ENCODE measurements at regions not wholly inside any gene's neighbourhood (a gene's known extent, or its start where the extent isn't known, plus 50 kb on each side); places are given as distances from the start of the nearest gene placed in this dataset.
"Not testable (repeated sequence)": the region's sequence is repeated elsewhere in the genome, so short reads cannot be mapped to it uniquely, and the experiment has no call there.

DNA sequence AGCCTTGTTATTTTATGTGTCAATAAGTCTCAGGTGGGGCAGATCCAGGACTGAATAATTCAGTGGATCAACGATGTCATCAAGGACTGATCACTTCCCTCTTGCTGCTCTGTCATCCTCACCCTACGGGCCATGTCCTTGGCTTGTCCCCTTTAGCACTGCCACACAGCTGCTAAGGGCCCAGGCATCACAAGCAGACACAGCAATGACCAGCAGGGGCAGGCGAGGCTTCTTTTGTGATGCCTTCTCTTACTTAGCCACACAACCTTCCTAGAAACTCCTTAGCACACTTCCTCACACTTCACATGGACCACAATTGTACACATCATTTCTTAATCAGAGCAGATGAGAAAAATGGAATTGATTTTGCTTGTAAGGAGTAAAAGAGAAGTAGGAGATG, 356.3 kb upstream of the SOX9 start:
- 42% methylated on average over 3 of the region's 3 CpGs for WGBS
- Histone ChIP-seq H3K36me3 (ENCODE audit: control insufficient read depth in 2 of 2, insufficient read depth in 2 of 2, low read length in 1 of 2) (no peaks in the 10 kb centered on the region), H3K9me3 (ENCODE audit: control insufficient read depth in 2 of 2, insufficient read depth in 1 of 2, low read length in 1 of 2) (no peaks in the 10 kb centered on the region), H3K27me3 (ENCODE audit: control insufficient read depth in 2 of 2, insufficient read depth in 1 of 2, low read length in 1 of 2) (no peaks in the 10 kb centered on the region), H3K4me3 (ENCODE audit: low read length in 2 of 2) (no peak overlapping the region), H3K4me1 (ENCODE audit: control insufficient read depth in 2 of 2, insufficient read depth in 2 of 2, low read length in 2 of 2) (no peaks in the 10 kb centered on the region), H3K27ac (ENCODE audit: low read depth in 1 of 2, low read length in 1 of 2) (no peak overlapping the region)
- DNase-seq (ENCODE audit: low read depth in 6 of 9, low spot score in 9 of 9), result no peak

GRCh38 chr17:71765437-71765836, 355.4 kb upstream of the SOX9 start:
- Histone ChIP-seq H3K27me3 (ENCODE audit: control insufficient read depth in 2 of 2, insufficient read depth in 1 of 2, low read length in 1 of 2) (no peaks in the 10 kb centered on the region), H3K36me3 (ENCODE audit: control insufficient read depth in 2 of 2, insufficient read depth in 2 of 2, low read length in 1 of 2) (no peaks in the 10 kb centered on the region), H3K4me3 (ENCODE audit: low read length in 2 of 2) (no peak overlapping the region), H3K27ac (ENCODE audit: low read depth in 1 of 2, low read length in 1 of 2) (no peak overlapping the region), H3K9me3 (ENCODE audit: control insufficient read depth in 2 of 2, insufficient read depth in 1 of 2, low read length in 1 of 2) (no peaks in the 10 kb centered on the region), H3K4me1 (ENCODE audit: control insufficient read depth in 2 of 2, insufficient read depth in 2 of 2, low read length in 2 of 2) (no peaks in the 10 kb centered on the region)
- WGBS, result 73% methylated on average over 2 of the region's 2 CpGs
- no peak for DNase-seq (ENCODE audit: low read depth in 6 of 9, low spot score in 9 of 9)

DNA sequence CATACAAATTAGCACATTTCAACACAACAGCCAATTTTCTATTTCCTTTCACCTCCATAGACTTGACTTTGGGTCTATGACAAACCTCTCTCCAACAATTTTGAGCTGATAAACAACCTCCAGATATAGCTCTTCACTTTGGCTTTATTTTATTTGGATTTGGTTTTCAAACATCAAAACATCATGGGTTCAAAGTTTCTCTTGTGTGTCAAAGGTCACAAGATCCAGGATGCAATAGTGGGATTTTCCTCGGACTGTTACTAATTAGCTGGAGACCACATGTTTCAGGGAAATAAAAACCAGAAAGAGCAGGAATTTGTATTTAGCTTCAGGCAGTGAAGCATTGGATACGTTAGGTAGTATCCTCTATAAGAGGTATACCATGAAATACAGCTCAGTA, 351.0 kb upstream of the SOX9 start:
- H3K4me1 ChIP-seq (ENCODE audit: control insufficient read depth in 2 of 2, insufficient read depth in 2 of 2, low read length in 2 of 2), result no peaks in the 10 kb centered on the region
- no peaks in the 10 kb centered on the region for H3K36me3 ChIP-seq (ENCODE audit: control insufficient read depth in 2 of 2, insufficient read depth in 2 of 2, low read length in 1 of 2)
- 87% methylated on average over 2 of the region's 2 CpGs for WGBS
- H3K4me3 ChIP-seq (ENCODE audit: low read length in 2 of 2), result no peak overlapping the region
- no peaks in the 10 kb centered on the region for H3K9me3 ChIP-seq (ENCODE audit: control insufficient read depth in 2 of 2, insufficient read depth in 1 of 2, low read length in 1 of 2)
- H3K27me3 ChIP-seq (ENCODE audit: control insufficient read depth in 2 of 2, insufficient read depth in 1 of 2, low read length in 1 of 2), result no peaks in the 10 kb centered on the region
- no peak for DNase-seq (ENCODE audit: low read depth in 6 of 9, low spot score in 9 of 9)
- no peak overlapping the region for H3K27ac ChIP-seq (ENCODE audit: low read depth in 1 of 2, low read length in 1 of 2)

- 94% methylated on average over 6 of the region's 6 CpGs for WGBS
- Histone ChIP-seq H3K27me3 (ENCODE audit: control insufficient read depth in 2 of 2, insufficient read depth in 1 of 2, low read length in 1 of 2) (no peaks in the 10 kb centered on the region), H3K36me3 (ENCODE audit: control insufficient read depth in 2 of 2, insufficient read depth in 2 of 2, low read length in 1 of 2) (no peaks in the 10 kb centered on the region), H3K27ac (ENCODE audit: low read depth in 1 of 2, low read length in 1 of 2) (no peak overlapping the region), H3K4me1 (ENCODE audit: control insufficient read depth in 2 of 2, insufficient read depth in 2 of 2, low read length in 2 of 2) (no peaks in the 10 kb centered on the region), H3K4me3 (ENCODE audit: low read length in 2 of 2) (no peak overlapping the region), H3K9me3 (ENCODE audit: control insufficient read depth in 2 of 2, insufficient read depth in 1 of 2, low read length in 1 of 2) (no peaks in the 10 kb centered on the region)
- DNase-seq (ENCODE audit: low read depth in 6 of 9, low spot score in 9 of 9), result no peak
Measured at GRCh38 chr17:71777048-71777640, 343.7 kb upstream of the SOX9 start.

GRCh38 chr17:71779482-71779881, 341.3 kb upstream of the SOX9 start:
- Histone ChIP-seq H3K4me1 (ENCODE audit: control insufficient read depth in 2 of 2, insufficient read depth in 2 of 2, low read length in 2 of 2) (no peaks in the 10 kb centered on the region), H3K36me3 (ENCODE audit: control insufficient read depth in 2 of 2, insufficient read depth in 2 of 2, low read length in 1 of 2) (no peaks in the 10 kb centered on the region), H3K9me3 (ENCODE audit: control insufficient read depth in 2 of 2, insufficient read depth in 1 of 2, low read length in 1 of 2) (no peaks in the 10 kb centered on the region), H3K4me3 (ENCODE audit: low read length in 2 of 2) (no peak overlapping the region), H3K27ac (ENCODE audit: low read depth in 1 of 2, low read length in 1 of 2) (no peak overlapping the region), H3K27me3 (ENCODE audit: control insufficient read depth in 2 of 2, insufficient read depth in 1 of 2, low read length in 1 of 2) (no peaks in the 10 kb centered on the region)
- no peak for DNase-seq (ENCODE audit: low read depth in 6 of 9, low spot score in 9 of 9)
- 89% methylated on average over 3 of the region's 3 CpGs for WGBS

DNA sequence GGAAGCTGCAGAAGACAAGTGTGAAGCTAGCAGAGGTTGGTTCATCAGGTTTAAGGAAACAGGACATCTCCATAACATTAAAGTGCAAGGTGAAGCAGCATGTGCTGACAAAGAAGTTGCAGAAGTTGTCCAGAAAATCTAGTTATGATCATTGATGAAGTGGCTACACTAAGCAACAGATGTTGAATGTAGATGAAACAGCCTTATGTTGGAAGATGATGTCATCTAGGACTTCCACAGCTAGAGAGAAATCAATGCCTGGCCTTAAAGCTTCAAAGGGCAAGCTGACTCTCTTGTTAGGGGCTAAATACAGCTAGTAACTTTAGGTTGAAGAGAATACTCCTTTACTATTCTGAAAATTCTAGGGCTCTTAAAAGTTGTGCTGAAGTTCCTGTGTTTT, 340.2 kb upstream of the SOX9 start:
- Histone ChIP-seq H3K27me3 (ENCODE audit: control insufficient read depth in 2 of 2, insufficient read depth in 1 of 2, low read length in 1 of 2) (no peaks in the 10 kb centered on the region), H3K4me3 (ENCODE audit: low read length in 2 of 2) (no peak overlapping the region), H3K4me1 (ENCODE audit: control insufficient read depth in 2 of 2, insufficient read depth in 2 of 2, low read length in 2 of 2) (no peaks in the 10 kb centered on the region), H3K36me3 (ENCODE audit: control insufficient read depth in 2 of 2, insufficient read depth in 2 of 2, low read length in 1 of 2) (no peaks in the 10 kb centered on the region), H3K9me3 (ENCODE audit: control insufficient read depth in 2 of 2, insufficient read depth in 1 of 2, low read length in 1 of 2) (no peaks in the 10 kb centered on the region), H3K27ac (ENCODE audit: low read depth in 1 of 2, low read length in 1 of 2) (no peak overlapping the region)
- no peak for DNase-seq (ENCODE audit: low read depth in 6 of 9, low spot score in 9 of 9)

DNA sequence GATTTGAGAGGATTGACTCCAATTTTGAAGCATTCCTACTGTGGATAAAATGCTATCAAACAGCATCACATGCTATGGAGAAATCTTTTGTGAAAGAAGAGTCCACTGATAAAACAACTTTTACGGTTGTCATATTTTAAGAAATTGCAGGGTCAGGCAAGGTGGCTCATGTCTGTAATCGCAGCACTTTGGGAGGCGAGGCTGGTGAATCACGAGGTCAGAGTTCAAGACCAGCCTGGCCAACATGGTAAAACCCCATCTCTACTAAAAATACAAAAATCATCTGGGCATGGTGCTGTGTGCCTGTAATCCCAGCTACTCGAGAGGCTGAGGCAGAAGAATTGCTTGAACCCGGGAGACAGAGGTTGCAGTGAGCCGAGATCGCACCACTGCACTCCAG, 338.8 kb upstream of the SOX9 start:
- H3K9me3 ChIP-seq (ENCODE audit: control insufficient read depth in 2 of 2, insufficient read depth in 1 of 2, low read length in 1 of 2); DNase-seq (ENCODE audit: low read depth in 6 of 9, low spot score in 9 of 9): not testable (repeated sequence)

DNA sequence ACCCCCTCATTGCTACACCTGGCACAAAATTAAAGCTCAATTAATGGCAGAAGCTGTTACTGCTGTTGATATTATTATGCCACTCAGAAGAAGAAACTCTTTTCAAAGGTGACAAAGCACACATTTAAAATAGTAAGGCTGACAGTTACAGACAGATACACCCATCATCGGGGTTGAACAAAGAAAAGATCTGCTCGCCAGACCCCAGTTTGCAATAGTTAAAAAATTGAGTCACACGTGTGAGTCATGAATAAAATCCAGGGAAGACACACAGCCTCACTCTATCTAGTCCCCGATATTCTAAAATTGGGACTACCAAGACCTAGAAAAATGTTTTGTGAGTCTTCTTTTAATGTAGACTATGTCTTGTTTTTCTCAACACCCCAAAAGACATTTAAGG, 330.0 kb upstream of the SOX9 start:
- Histone ChIP-seq H3K36me3 (ENCODE audit: control insufficient read depth in 2 of 2, insufficient read depth in 2 of 2, low read length in 1 of 2) (no peaks in the 10 kb centered on the region), H3K27me3 (ENCODE audit: control insufficient read depth in 2 of 2, insufficient read depth in 1 of 2, low read length in 1 of 2) (no peaks in the 10 kb centered on the region), H3K4me1 (ENCODE audit: control insufficient read depth in 2 of 2, insufficient read depth in 2 of 2, low read length in 2 of 2) (no peaks in the 10 kb centered on the region), H3K27ac (ENCODE audit: low read depth in 1 of 2, low read length in 1 of 2) (no peak overlapping the region), H3K4me3 (ENCODE audit: low read length in 2 of 2) (no peak overlapping the region), H3K9me3 (ENCODE audit: control insufficient read depth in 2 of 2, insufficient read depth in 1 of 2, low read length in 1 of 2) (no peaks in the 10 kb centered on the region)
- WGBS, result 90% methylated on average over 4 of the region's 4 CpGs
- no peak for DNase-seq (ENCODE audit: low read depth in 6 of 9, low spot score in 9 of 9)

More for the DNA sequence above, 338.8 kb upstream of the SOX9 start:
- H3K27ac ChIP-seq (ENCODE audit: low read depth in 1 of 2, low read length in 1 of 2); H3K36me3 ChIP-seq (ENCODE audit: control insufficient read depth in 2 of 2, insufficient read depth in 2 of 2, low read length in 1 of 2); H3K4me3 ChIP-seq (ENCODE audit: low read length in 2 of 2); H3K27me3 ChIP-seq (ENCODE audit: control insufficient read depth in 2 of 2, insufficient read depth in 1 of 2, low read length in 1 of 2); H3K4me1 ChIP-seq (ENCODE audit: control insufficient read depth in 2 of 2, insufficient read depth in 2 of 2, low read length in 2 of 2): not testable (repeated sequence)
- WGBS, result 93% methylated on average over 8 of the region's 8 CpGs

- no peak for DNase-seq (ENCODE audit: low read depth in 6 of 9, low spot score in 9 of 9)
- Histone ChIP-seq H3K9me3 (ENCODE audit: control insufficient read depth in 2 of 2, insufficient read depth in 1 of 2, low read length in 1 of 2) (no peaks in the 10 kb centered on the region), H3K27me3 (ENCODE audit: control insufficient read depth in 2 of 2, insufficient read depth in 1 of 2, low read length in 1 of 2) (no peaks in the 10 kb centered on the region), H3K36me3 (ENCODE audit: control insufficient read depth in 2 of 2, insufficient read depth in 2 of 2, low read length in 1 of 2) (no peaks in the 10 kb centered on the region), H3K4me1 (ENCODE audit: control insufficient read depth in 2 of 2, insufficient read depth in 2 of 2, low read length in 2 of 2) (no peaks in the 10 kb centered on the region), H3K4me3 (ENCODE audit: low read length in 2 of 2) (no peak overlapping the region), H3K27ac (ENCODE audit: low read depth in 1 of 2, low read length in 1 of 2) (no peak overlapping the region)
- whole genome bisulfite sequencing, result 84% methylated on average over 4 of the region's 4 CpGs
Measured at GRCh38 chr17:71791311-71791710, 329.5 kb upstream of the SOX9 start.

DNA sequence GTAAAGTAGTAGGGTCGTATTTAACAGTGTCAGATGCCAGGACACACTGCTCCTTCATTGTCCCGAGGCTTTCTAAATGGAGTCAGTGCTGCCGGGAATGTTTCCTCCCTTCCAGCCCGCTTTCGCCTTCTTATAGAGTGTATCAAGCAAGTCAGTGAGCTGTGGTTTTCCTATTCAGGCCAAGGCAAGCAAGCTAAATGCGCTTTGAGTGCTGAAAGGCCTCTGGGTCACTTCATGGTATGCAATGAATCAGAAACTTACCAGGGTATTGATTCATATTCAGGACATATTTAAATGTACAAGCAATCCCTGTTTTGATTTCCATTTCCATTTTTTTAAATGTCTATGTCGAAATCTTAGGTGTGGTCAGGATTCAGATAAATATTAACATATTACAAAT, 327.9 kb upstream of the SOX9 start:
- no peaks in the 10 kb centered on the region for H3K4me1 ChIP-seq (ENCODE audit: control insufficient read depth in 2 of 2, insufficient read depth in 2 of 2, low read length in 2 of 2)
- 64% methylated on average over 7 of the region's 7 CpGs for WGBS
- no peak overlapping the region for H3K27ac ChIP-seq (ENCODE audit: low read depth in 1 of 2, low read length in 1 of 2)
- no peaks in the 10 kb centered on the region for H3K27me3 ChIP-seq (ENCODE audit: control insufficient read depth in 2 of 2, insufficient read depth in 1 of 2, low read length in 1 of 2)
- H3K4me3 ChIP-seq (ENCODE audit: low read length in 2 of 2), result no peak overlapping the region
- DNase-seq (ENCODE audit: low read depth in 6 of 9, low spot score in 9 of 9), result no peak
- H3K9me3 ChIP-seq (ENCODE audit: control insufficient read depth in 2 of 2, insufficient read depth in 1 of 2, low read length in 1 of 2), result no peaks in the 10 kb centered on the region
- H3K36me3 ChIP-seq (ENCODE audit: control insufficient read depth in 2 of 2, insufficient read depth in 2 of 2, low read length in 1 of 2), result no peaks in the 10 kb centered on the region
